ENCODE measurements at regions not wholly inside any gene's neighbourhood (a gene's known extent, or its start where the extent isn't known, plus 50 kb on each side); places are given as distances from the start of the nearest gene placed in this dataset.

DNA sequence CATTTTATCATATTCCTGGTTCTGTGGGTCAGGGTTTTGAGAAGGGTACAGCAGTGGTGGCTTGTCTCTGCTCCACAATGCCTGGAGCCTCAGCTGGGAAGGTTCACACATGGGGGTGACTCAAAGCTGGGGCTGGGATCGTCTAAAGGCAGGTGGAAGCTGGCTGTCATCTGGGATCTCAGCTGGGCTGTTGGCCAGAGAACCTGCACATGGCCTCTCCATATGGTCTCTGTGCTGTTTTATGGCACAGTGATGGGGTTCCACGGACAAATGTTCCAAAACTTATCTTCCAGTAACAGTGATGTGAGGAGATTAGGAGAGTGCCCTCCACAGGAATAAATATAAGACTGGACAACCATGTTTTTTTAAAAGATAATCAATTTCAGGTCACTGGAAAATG lies 191.4 kb downstream of the SS18 start:
- no peaks in the 10 kb centered on the region for H3K9me3 ChIP-seq (ENCODE audit: control insufficient read depth in 1 of 2, insufficient read depth in 1 of 2, low read depth in 1 of 2, low read length in 2 of 2)
- no peak for TF ChIP-seq ZNF274 (IDR thresholded peaks at IDR 0.05; ENCODE audit: low read depth, low read length)
- no peak for TF ChIP-seq JUND (IDR thresholded peaks at IDR 0.05)
- TF ChIP-seq SRF (IDR thresholded peaks at IDR 0.05; ENCODE audit: low read depth), result no peak
- TF ChIP-seq SIN3A (IDR thresholded peaks at IDR 0.05; ENCODE audit: low read depth), result no peak
- no peak for TF ChIP-seq POLR2AphosphoS5 (IDR thresholded peaks at IDR 0.05; ENCODE audit: low read depth, low read length)
- TF ChIP-seq YY1 (IDR thresholded peaks at IDR 0.05; ENCODE audit: extremely low read depth, insufficient replicate concordance, low read depth, low read length), result no peak
- TF ChIP-seq RAD21 (IDR thresholded peaks at IDR 0.05; ENCODE audit: low read depth), result no peak
- no peak for TF ChIP-seq SP1 (IDR thresholded peaks at IDR 0.05; ENCODE audit: low read depth)
- TF ChIP-seq TCF7L2 (IDR thresholded peaks at IDR 0.05; ENCODE audit: borderline replicate concordance, extremely low read depth, insufficient read depth, insufficient read length), result no peak
- no peak for TF ChIP-seq CEBPB (IDR thresholded peaks at IDR 0.05; ENCODE audit: low read depth)
- TF ChIP-seq ZFX (IDR thresholded peaks at IDR 0.05), result no peak
- TF ChIP-seq, protein P1, sequence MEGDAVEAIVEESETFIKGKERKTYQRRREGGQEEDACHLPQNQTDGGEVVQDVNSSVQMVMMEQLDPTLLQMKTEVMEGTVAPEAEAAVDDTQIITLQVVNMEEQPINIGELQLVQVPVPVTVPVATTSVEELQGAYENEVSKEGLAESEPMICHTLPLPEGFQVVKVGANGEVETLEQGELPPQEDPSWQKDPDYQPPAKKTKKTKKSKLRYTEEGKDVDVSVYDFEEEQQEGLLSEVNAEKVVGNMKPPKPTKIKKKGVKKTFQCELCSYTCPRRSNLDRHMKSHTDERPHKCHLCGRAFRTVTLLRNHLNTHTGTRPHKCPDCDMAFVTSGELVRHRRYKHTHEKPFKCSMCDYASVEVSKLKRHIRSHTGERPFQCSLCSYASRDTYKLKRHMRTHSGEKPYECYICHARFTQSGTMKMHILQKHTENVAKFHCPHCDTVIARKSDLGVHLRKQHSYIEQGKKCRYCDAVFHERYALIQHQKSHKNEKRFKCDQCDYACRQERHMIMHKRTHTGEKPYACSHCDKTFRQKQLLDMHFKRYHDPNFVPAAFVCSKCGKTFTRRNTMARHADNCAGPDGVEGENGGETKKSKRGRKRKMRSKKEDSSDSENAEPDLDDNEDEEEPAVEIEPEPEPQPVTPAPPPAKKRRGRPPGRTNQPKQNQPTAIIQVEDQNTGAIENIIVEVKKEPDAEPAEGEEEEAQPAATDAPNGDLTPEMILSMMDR (IDR thresholded peaks at IDR 0.05 in 2 of 3, conservative IDR thresholded peaks at IDR 0.05 in 1 of 3; ENCODE audit: borderline replicate concordance in 1 of 3, insufficient read depth in 1 of 3, low read depth in 2 of 3, low read length in 2 of 3), result no peak
- TF ChIP-seq, protein P2, sequence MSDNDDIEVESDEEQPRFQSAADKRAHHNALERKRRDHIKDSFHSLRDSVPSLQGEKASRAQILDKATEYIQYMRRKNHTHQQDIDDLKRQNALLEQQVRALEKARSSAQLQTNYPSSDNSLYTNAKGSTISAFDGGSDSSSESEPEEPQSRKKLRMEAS (IDR thresholded peaks at IDR 0.05), result no peak
- no peak for TF ChIP-seq EZH2phosphoT487 (IDR thresholded peaks at IDR 0.05; ENCODE audit: borderline replicate concordance)
- TF ChIP-seq CBX3 (IDR thresholded peaks at IDR 0.05; ENCODE audit: low read depth), result no peak
- TF ChIP-seq, protein P3, sequence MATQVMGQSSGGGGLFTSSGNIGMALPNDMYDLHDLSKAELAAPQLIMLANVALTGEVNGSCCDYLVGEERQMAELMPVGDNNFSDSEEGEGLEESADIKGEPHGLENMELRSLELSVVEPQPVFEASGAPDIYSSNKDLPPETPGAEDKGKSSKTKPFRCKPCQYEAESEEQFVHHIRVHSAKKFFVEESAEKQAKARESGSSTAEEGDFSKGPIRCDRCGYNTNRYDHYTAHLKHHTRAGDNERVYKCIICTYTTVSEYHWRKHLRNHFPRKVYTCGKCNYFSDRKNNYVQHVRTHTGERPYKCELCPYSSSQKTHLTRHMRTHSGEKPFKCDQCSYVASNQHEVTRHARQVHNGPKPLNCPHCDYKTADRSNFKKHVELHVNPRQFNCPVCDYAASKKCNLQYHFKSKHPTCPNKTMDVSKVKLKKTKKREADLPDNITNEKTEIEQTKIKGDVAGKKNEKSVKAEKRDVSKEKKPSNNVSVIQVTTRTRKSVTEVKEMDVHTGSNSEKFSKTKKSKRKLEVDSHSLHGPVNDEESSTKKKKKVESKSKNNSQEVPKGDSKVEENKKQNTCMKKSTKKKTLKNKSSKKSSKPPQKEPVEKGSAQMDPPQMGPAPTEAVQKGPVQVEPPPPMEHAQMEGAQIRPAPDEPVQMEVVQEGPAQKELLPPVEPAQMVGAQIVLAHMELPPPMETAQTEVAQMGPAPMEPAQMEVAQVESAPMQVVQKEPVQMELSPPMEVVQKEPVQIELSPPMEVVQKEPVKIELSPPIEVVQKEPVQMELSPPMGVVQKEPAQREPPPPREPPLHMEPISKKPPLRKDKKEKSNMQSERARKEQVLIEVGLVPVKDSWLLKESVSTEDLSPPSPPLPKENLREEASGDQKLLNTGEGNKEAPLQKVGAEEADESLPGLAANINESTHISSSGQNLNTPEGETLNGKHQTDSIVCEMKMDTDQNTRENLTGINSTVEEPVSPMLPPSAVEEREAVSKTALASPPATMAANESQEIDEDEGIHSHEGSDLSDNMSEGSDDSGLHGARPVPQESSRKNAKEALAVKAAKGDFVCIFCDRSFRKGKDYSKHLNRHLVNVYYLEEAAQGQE (IDR thresholded peaks at IDR 0.05; ENCODE audit: low read depth), result no peak
- no peak overlapping the region for H3K27ac ChIP-seq (ENCODE audit: low read depth, low read length)
- ATAC-seq (no peak), DNase-seq (ENCODE audit: low read depth, low spot score) (no peak)
- H3K4me3 ChIP-seq (replicated peaks in 1 of 2; ENCODE audit: low read depth in 1 of 2, low read length in 2 of 2), result no peak overlapping the region
- no peaks in the 10 kb centered on the region for H3K27me3 ChIP-seq (ENCODE audit: insufficient read depth, low read length)
- ChIA-PET RAD21 (ENCODE audit: low non-redundant PET in 1 of 2, low total read pairs in 2 of 2, uncharacterized antibody in 2 of 2, unreplicated experiment in 2 of 2) (no interaction called here), CTCF (no interaction called here), POLR2A (no interaction called here)
- no TSS peak for BruUV-seq (replicated peaks)
- H3K9ac ChIP-seq (ENCODE audit: low read length), result no peak overlapping the region
- intact Hi-C loops (cut with micrococcal nuclease), result loop anchor here (10.0 kb wide), 1 partner anchor 64 kb away; no protein-coding TSS in a partner anchor
- no peaks in the 10 kb centered on the region for H4K20me1 ChIP-seq (ENCODE audit: insufficient read depth)
- H2AFZ ChIP-seq (ENCODE audit: low read depth, low read length, poor library complexity, severe bottlenecking), result no peak overlapping the region
- H3K4me2 ChIP-seq (ENCODE audit: low read length), result no peak overlapping the region
- H3K79me2 ChIP-seq (ENCODE audit: insufficient read depth, low read length), result no peaks in the 10 kb centered on the region
- no peaks in the 10 kb centered on the region for H3K36me3 ChIP-seq (ENCODE audit: control insufficient read depth in 1 of 2, insufficient read depth in 2 of 2, low read length in 2 of 2)
- H3K9me2 ChIP-seq (ENCODE audit: insufficient read depth), result no peaks in the 10 kb centered on the region
- no peaks in the 10 kb centered on the region for H3K4me1 ChIP-seq (ENCODE audit: control insufficient read depth in 1 of 2, insufficient read depth in 2 of 2, low read length in 2 of 2)

Measured in HCT116 (cell line).